ENCODE measurements at regions not wholly inside any gene's neighbourhood (a gene's known extent, or its start where the extent isn't known, plus 50 kb on each side); places are given as distances from the start of the nearest gene placed in this dataset.

GRCh38 chr5:84861306-84861705, 476.6 kb upstream of the EDIL3 start:
- Mint-ChIP-seq H3K4me3 (no peak overlapping the region), H3K9me3 (peaks cover 4 to 11% of the 10 kb centered on the region in 2 experiments; a peak in 4 of 5 replicates), H3K27me3 (ENCODE audit: low read depth) (no peaks in the 10 kb centered on the region), H3K27ac (no peak overlapping the region), H3K4me1 (peaks cover 10 to 11% of the 10 kb centered on the region in 2 experiments), H3K36me3 (ENCODE audit: insufficient read depth in 1 of 3, low read depth in 3 of 3) (peaks cover 0 to 15% (median 3%) of the 10 kb centered on the region in 3 experiments; a peak in 5 of 7 replicates)
- Histone ChIP-seq H4K8ac (replicated peaks; ENCODE audit: insufficient read length, low read depth, low read length) (no peak overlapping the region), H2AFZ (ENCODE audit: low read length) (no peak overlapping the region), H3K9me3 (ENCODE audit: control insufficient read depth, low read depth, low read length) (no peaks in the 10 kb centered on the region), H2BK120ac (ENCODE audit: low read depth, low read length, poor library complexity, severe bottlenecking) (no peak overlapping the region), H3K23ac (ENCODE audit: insufficient read length, low read depth, low read length) (no peak overlapping the region), H3K56ac (ENCODE audit: insufficient read length, low read depth, low read length) (no peak overlapping the region), H2BK20ac (ENCODE audit: low read depth, low read length, poor library complexity, severe bottlenecking) (no peak overlapping the region), H4K91ac (ENCODE audit: insufficient read length, low read depth, low read length) (no peak overlapping the region), H3T11ph (ENCODE audit: low read length) (no peak overlapping the region), H3K27me3 (ENCODE audit: insufficient read depth, low read length) (no peaks in the 10 kb centered on the region), H3K4ac (ENCODE audit: low read depth, low read length) (no peak overlapping the region), H3K18ac (ENCODE audit: insufficient read length, low read depth, low read length) (no peak overlapping the region), H2BK12ac (ENCODE audit: insufficient read length, low read depth, low read length) (no peak overlapping the region), H2BK15ac (ENCODE audit: low read depth, low read length) (no peak overlapping the region), H4K20me1 (ENCODE audit: control insufficient read depth, insufficient read depth, insufficient read length) (no peaks in the 10 kb centered on the region), H2BK5ac (ENCODE audit: insufficient read length, low read length) (no peak overlapping the region), H3K23me2 (ENCODE audit: insufficient read length, low read depth, low read length, poor library complexity, severe bottlenecking) (no peaks in the 10 kb centered on the region), H3K79me1 (ENCODE audit: insufficient read depth, low read depth, low read length, poor library complexity, severe bottlenecking) (no peaks in the 10 kb centered on the region), H4K5ac (ENCODE audit: insufficient read length, low read depth, low read length) (no peak overlapping the region), H3K14ac (ENCODE audit: insufficient read depth, low read length) (no peak overlapping the region), H3K9ac (ENCODE audit: extremely low read depth, insufficient read length, low read length) (no peak overlapping the region), H3K27ac (ENCODE audit: insufficient read length, low read depth, low read length) (no peak overlapping the region), H3K79me2 (ENCODE audit: insufficient read depth, low read length) (no peaks in the 10 kb centered on the region), H3K4me1 (ENCODE audit: insufficient read depth, low read length) (peaks cover 4% of the 10 kb centered on the region; the same call in 1 of the 2 replicates), H2AK5ac (ENCODE audit: insufficient read length, low read length) (no peak overlapping the region), H3K4me2 (ENCODE audit: insufficient read depth, insufficient read length, low read length) (no peak overlapping the region)
- no peak for DNase-seq
- no peak for TF ChIP-seq CTCF (conservative IDR thresholded peaks at IDR 0.05)
- no CpG with 5 or more reads among the region's 2 CpGs for WGBS (ENCODE audit: extremely low coverage, insufficient read length, low lambda C conversion rate)
